ENCODE measurements at regions not wholly inside any gene's neighbourhood (a gene's known extent, or its start where the extent isn't known, plus 50 kb on each side); places are given as distances from the start of the nearest gene placed in this dataset.

DNA sequence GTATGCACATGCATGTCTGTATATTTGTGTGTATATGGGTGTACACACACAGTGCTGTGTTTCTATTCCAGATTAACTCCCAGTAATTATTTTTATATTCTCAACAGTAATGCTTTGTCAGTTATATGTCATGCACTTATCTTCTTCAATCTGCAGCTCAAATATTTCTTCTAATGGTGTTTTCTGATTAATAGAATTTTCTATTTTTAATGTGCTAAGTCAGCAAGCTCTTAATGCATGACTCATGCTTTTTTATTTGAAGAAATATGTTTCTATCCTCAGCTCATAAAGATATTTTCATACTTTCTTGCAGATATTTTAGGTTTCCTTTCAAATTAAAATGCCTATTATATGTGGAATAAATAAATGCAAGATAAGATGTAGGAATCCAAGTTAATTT lies 59.7 kb upstream of the TMEM18 start:
- TF ChIP-seq, protein P1, sequence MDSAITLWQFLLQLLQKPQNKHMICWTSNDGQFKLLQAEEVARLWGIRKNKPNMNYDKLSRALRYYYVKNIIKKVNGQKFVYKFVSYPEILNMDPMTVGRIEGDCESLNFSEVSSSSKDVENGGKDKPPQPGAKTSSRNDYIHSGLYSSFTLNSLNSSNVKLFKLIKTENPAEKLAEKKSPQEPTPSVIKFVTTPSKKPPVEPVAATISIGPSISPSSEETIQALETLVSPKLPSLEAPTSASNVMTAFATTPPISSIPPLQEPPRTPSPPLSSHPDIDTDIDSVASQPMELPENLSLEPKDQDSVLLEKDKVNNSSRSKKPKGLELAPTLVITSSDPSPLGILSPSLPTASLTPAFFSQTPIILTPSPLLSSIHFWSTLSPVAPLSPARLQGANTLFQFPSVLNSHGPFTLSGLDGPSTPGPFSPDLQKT (CRISPR knock-in tag; IDR thresholded peaks at IDR 0.05; ENCODE audit: borderline replicate concordance), result no peak
- TF ChIP-seq THAP11 (CRISPR knock-in tag; IDR thresholded peaks at IDR 0.05) (no peak), TRIM24 (CRISPR knock-in tag; IDR thresholded peaks at IDR 0.05) (no peak), HCFC1 (IDR thresholded peaks at IDR 0.05; ENCODE audit: low read depth, low read length) (no peak), U2AF2 (IDR thresholded peaks at IDR 0.05; ENCODE audit: low read depth, low read length) (no peak), KDM5A (IDR thresholded peaks at IDR 0.05; ENCODE audit: borderline replicate concordance, low read length) (no peak), ETV6 (CRISPR knock-in tag; conservative IDR thresholded peaks at IDR 0.05) (no peak), EED (CRISPR knock-in tag; IDR thresholded peaks at IDR 0.05) (no peak), PRPF4 (IDR thresholded peaks at IDR 0.05; ENCODE audit: low read depth, low read length, poor library complexity, severe bottlenecking) (no peak), MAZ (IDR thresholded peaks at IDR 0.05; ENCODE audit: borderline replicate concordance, low read depth, low read length) (no peak), MAZ (CRISPR knock-in tag; IDR thresholded peaks at IDR 0.05; ENCODE audit: low read depth) (no peak)
- TF ChIP-seq, protein P2, sequence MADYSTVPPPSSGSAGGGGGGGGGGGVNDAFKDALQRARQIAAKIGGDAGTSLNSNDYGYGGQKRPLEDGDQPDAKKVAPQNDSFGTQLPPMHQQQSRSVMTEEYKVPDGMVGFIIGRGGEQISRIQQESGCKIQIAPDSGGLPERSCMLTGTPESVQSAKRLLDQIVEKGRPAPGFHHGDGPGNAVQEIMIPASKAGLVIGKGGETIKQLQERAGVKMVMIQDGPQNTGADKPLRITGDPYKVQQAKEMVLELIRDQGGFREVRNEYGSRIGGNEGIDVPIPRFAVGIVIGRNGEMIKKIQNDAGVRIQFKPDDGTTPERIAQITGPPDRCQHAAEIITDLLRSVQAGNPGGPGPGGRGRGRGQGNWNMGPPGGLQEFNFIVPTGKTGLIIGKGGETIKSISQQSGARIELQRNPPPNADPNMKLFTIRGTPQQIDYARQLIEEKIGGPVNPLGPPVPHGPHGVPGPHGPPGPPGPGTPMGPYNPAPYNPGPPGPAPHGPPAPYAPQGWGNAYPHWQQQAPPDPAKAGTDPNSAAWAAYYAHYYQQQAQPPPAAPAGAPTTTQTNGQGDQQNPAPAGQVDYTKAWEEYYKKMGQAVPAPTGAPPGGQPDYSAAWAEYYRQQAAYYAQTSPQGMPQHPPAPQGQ (CRISPR knock-in tag; IDR thresholded peaks at IDR 0.05; ENCODE audit: borderline replicate concordance), result no peak
- TF ChIP-seq, protein P3, sequence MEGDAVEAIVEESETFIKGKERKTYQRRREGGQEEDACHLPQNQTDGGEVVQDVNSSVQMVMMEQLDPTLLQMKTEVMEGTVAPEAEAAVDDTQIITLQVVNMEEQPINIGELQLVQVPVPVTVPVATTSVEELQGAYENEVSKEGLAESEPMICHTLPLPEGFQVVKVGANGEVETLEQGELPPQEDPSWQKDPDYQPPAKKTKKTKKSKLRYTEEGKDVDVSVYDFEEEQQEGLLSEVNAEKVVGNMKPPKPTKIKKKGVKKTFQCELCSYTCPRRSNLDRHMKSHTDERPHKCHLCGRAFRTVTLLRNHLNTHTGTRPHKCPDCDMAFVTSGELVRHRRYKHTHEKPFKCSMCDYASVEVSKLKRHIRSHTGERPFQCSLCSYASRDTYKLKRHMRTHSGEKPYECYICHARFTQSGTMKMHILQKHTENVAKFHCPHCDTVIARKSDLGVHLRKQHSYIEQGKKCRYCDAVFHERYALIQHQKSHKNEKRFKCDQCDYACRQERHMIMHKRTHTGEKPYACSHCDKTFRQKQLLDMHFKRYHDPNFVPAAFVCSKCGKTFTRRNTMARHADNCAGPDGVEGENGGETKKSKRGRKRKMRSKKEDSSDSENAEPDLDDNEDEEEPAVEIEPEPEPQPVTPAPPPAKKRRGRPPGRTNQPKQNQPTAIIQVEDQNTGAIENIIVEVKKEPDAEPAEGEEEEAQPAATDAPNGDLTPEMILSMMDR (CRISPR knock-in tag; IDR thresholded peaks at IDR 0.05), result no peak
- TF ChIP-seq, protein P4, sequence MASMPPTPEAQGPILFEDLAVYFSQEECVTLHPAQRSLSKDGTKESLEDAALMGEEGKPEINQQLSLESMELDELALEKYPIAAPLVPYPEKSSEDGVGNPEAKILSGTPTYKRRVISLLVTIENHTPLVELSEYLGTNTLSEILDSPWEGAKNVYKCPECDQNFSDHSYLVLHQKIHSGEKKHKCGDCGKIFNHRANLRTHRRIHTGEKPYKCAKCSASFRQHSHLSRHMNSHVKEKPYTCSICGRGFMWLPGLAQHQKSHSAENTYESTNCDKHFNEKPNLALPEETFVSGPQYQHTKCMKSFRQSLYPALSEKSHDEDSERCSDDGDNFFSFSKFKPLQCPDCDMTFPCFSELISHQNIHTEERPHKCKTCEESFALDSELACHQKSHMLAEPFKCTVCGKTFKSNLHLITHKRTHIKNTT (CRISPR knock-in tag; IDR thresholded peaks at IDR 0.05), result no peak
